SK-N-SH (cell line): ENCODE measurements at regions not wholly inside any gene's neighbourhood (a gene's known extent, or its start where the extent isn't known, plus 50 kb on each side); places are given as distances from the start of the nearest gene placed in this dataset.
A peak's percentile ranks its signal among the peaks of the same experiment; 100 is the strongest.

ENCODE experiments used
- CTCF ChIA-PET: fragments of 300-600, 350-600 bp; formaldehyde crosslinking; extraction: SDS; loops from one replicate; lab custom pipeline; 2021; lab: Yijun Ruan, JAX
- POLR2A ChIA-PET: fragments of 350-600 bp; sonication (Branson Sonifier 250); formaldehyde crosslinking; extraction: SDS; loops from one replicate; lab custom pipeline; 2020; ENCODE audit warnings: antibody characterized with exemption, inconsistent platforms; lab: Yijun Ruan, JAX
- DNase-seq: peaks from one replicate; pipeline ENCODE4 v3.0.0; 2012
- H2AFZ ChIP-seq: fragments of 200-600 bp; sonication (generic); 2 replicates; pipeline ENCODE4 v1.8.1; 2016; ENCODE audit warnings: antibody characterized with exemption, mild to moderate bottlenecking, low read depth
- H3F3A ChIP-seq: fragments of 200-600 bp; sonication (generic); replicated peaks from 2 replicates; pipeline ENCODE3; 2016; ENCODE audit warnings: antibody characterized with exemption, mild to moderate bottlenecking; ENCODE audit not compliant: insufficient read depth
- H3K27ac ChIP-seq, 2 experiments: fragments of 200-500 bp in 1 of 2; fragments of 200-600 bp in 1 of 2; sonication (Bioruptor generic) in 1 of 2; sonication (generic), shearing (Covaris generic) in 1 of 2; 2 replicates each; pipeline versions ENCODE4 v1.5.1 to v1.6.1; 2014 to 2016; ENCODE audit warnings: low read depth in 2 of 2, inconsistent platforms in 1 of 2, low read length in 1 of 2, mild to moderate bottlenecking in 1 of 2, mixed read lengths in 1 of 2
- H3K27me3 ChIP-seq: fragments of 200-600 bp; sonication (generic), shearing (Covaris generic); 2 replicates; pipeline ENCODE4 v1.6.1; 2016; ENCODE audit warnings: mixed run types; ENCODE audit not compliant: insufficient read depth
- H3K36me3 ChIP-seq, 2 experiments: fragments of 200-500 bp in 1 of 2; fragments of 200-600 bp in 1 of 2; sonication (Bioruptor generic) in 1 of 2; sonication (generic) in 1 of 2; replicated peaks in 1 of 2; 2 replicates each; pipeline versions ENCODE3 to v1.5.1; 2014 to 2016; ENCODE audit warnings: low read length in 1 of 2, mild to moderate bottlenecking in 1 of 2; ENCODE audit not compliant: insufficient read depth in 2 of 2, control insufficient read depth in 1 of 2
- H3K4me1 ChIP-seq, 2 experiments: fragments of 200-500 bp in 1 of 2; fragments of 200-600 bp in 1 of 2; sonication (Bioruptor generic) in 1 of 2; sonication (generic), shearing (Covaris generic) in 1 of 2; 2 replicates each; pipeline versions ENCODE4 v1.5.1 to v1.6.1; 2014 to 2016; ENCODE audit warnings: low read depth in 1 of 2, low read length in 1 of 2, mixed run types in 1 of 2; ENCODE audit not compliant: insufficient read depth in 2 of 2, control insufficient read depth in 1 of 2
- H3K4me2 ChIP-seq: fragments of 200-600 bp; sonication (generic), shearing (Covaris generic); 2 replicates; pipeline ENCODE4 v1.6.1; 2017; ENCODE audit warnings: mixed run types
- H3K4me3 ChIP-seq, 2 experiments: fragments of 200-500 bp in 1 of 2; fragments of 200-600 bp in 1 of 2; sonication (Bioruptor generic) in 1 of 2; sonication (generic), shearing (Covaris generic) in 1 of 2; 2 replicates each; pipeline versions ENCODE4 v1.5.1 to v1.8.1; 2014 to 2016; ENCODE audit warnings: low read depth in 2 of 2, inconsistent platforms in 1 of 2, low read length in 1 of 2, mild to moderate bottlenecking in 1 of 2, mixed read lengths in 1 of 2, moderate library complexity in 1 of 2
- H3K79me2 ChIP-seq: fragments of 200-600 bp; sonication (generic); 2 replicates; pipeline ENCODE4 v1.8.1; 2017; ENCODE audit warnings: mild to moderate bottlenecking; ENCODE audit not compliant: insufficient read depth
- H3K9ac ChIP-seq: fragments of 200-600 bp; sonication (generic); 2 replicates; pipeline ENCODE4 v1.6.1; 2017; ENCODE audit warnings: mixed run types
- H3K9me2 ChIP-seq: fragments of 200-600 bp; sonication (generic); 2 replicates; pipeline ENCODE4 v1.6.1; 2017; ENCODE audit warnings: mixed run types
- H3K9me3 ChIP-seq: fragments of 200-600 bp; sonication (generic); 2 replicates; pipeline ENCODE4 v1.6.1; 2017; ENCODE audit warnings: mixed run types, mild to moderate bottlenecking, moderate library complexity
- H4K20me1 ChIP-seq: fragments of 200-600 bp; sonication (generic); 2 replicates; pipeline ENCODE4 v1.6.1; 2017; ENCODE audit warnings: mild to moderate bottlenecking, mixed run types; ENCODE audit not compliant: insufficient read depth
- CHD2 ChIP-seq: fragments of 150-350 bp; IDR thresholded peaks from 2 replicates; pipeline ENCODE4 v1.6.1; 2018; ENCODE audit warnings: low read length; ENCODE audit not compliant: partially characterized antibody
- CTCF ChIP-seq: fragments of 200-600 bp; sonication (generic); IDR thresholded peaks from 2 replicates; pipeline ENCODE4 v1.6.1; 2017; ENCODE audit warnings: antibody characterized with exemption, mild to moderate bottlenecking, moderate library complexity
- EP300 ChIP-seq, 2 experiments: IDR thresholded peaks; 2 replicates each; pipeline versions ENCODE4 v1.4.0 to v1.6.1; 2012; ENCODE audit warnings: borderline replicate concordance in 1 of 2, low read depth in 1 of 2, low read length in 1 of 2
- EZH2phosphoT487 ChIP-seq: fragments of 200-600 bp; sonication (generic); IDR thresholded peaks from 2 replicates; pipeline ENCODE4 v1.6.1; 2017; ENCODE audit warnings: low read depth, mixed run types, mild to moderate bottlenecking, antibody characterized with exemption, moderate library complexity, borderline replicate concordance
- FOSL2 ChIP-seq: IDR thresholded peaks from 2 replicates; pipeline ENCODE4 v1.4.0; 2012; ENCODE audit warnings: low read depth, mild to moderate bottlenecking, moderate library complexity, borderline replicate concordance
- FOXM1 ChIP-seq: IDR thresholded peaks from 2 replicates; pipeline ENCODE4 v1.4.0; 2012; ENCODE audit warnings: low read depth, mild to moderate bottlenecking
- NFIC ChIP-seq: IDR thresholded peaks from 2 replicates; pipeline ENCODE4 v1.4.0; 2012; ENCODE audit warnings: borderline replicate concordance
- RAD21 ChIP-seq: IDR thresholded peaks from 2 replicates; pipeline ENCODE4 v1.6.1; 2012; ENCODE audit warnings: mild to moderate bottlenecking, low read length
- SMC3 ChIP-seq: IDR thresholded peaks from 2 replicates; pipeline ENCODE4 v1.6.1; 2012; ENCODE audit warnings: low read depth, low read length, improper control_type of control experiment
- YY1 ChIP-seq: IDR thresholded peaks from 2 replicates; pipeline ENCODE4 v1.4.0; 2012; ENCODE audit warnings: low read depth, mild to moderate bottlenecking
- WGBS: methylation state at CpG from one replicate; pipeline ENCODE4 v1.1.6; 2017; ENCODE audit warnings: low lambda C conversion rate; 5-methylcytosine and 5-hydroxymethylcytosine counted together
- TF ChIP-seq, protein P1 (sequence below): IDR thresholded peaks from 2 replicates; pipeline ENCODE4; 2012

DNA sequence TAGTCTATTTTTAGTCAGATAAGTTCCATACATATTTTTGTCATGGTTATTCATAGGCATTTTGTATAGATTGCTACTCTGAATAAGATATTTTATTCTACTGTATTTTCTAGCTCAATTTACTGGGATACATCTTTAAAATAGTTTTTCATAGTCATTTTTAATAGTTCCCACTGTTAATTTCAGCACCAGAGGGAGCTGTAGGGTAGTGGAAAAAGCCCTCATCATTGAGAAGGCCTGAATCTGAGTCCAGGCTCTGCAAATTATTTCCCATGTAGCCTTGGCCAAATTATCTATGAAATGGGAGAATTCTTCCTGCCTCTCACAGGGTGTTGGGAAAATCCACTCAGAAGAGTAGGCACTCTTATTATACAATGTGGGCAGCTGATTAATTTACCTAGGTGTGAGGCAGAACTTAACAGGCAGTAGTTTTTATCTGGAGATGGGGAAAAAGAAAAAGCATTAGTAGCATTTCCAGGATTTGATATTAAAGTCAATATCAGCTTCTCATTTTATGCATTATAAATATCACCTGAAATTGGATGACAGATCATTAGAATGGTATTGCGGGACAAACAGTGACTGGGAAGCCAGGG, 102.9 kb upstream of the PAQR3 start:
- no peak overlapping the region for H3K9ac ChIP-seq
- WGBS, result 71% methylated on average over 1 of the region's 1 CpG
- no peak overlapping the region for H2AFZ ChIP-seq
- POLR2A ChIA-PET, result no interaction called here
- peak; percentile 46 for DNase-seq
- no peaks in the 10 kb centered on the region for H3F3A ChIP-seq
- CTCF ChIA-PET, result interaction anchor here (0.6 to 3.5 kb wide), 24 partner anchors 9 to 1190 kb away, joined by 3 to 26 read pairs (median 3); no protein-coding TSS in a partner anchor
- H3K36me3 ChIP-seq, result no peaks in the 10 kb centered on the region
- H4K20me1 ChIP-seq, result no peaks in the 10 kb centered on the region
- H3K9me2 ChIP-seq, result no peaks in the 10 kb centered on the region
- TF ChIP-seq SMC3 (peak; percentile 68), CHD2 (no peak), NFIC (no peak), CTCF (peak; percentile 66), FOXM1 (no peak), EP300 (IDR thresholded peaks at IDR 0.05; ENCODE audit: borderline replicate concordance in 1 of 2, low read depth in 1 of 2, low read length in 1 of 2) (no peak), RAD21 (peak; percentile 90), YY1 (no peak), EZH2phosphoT487 (no peak)
- H3K27ac ChIP-seq, result no peak overlapping the region
- no peaks in the 10 kb centered on the region for H3K79me2 ChIP-seq
- H3K4me3 ChIP-seq, result no peak overlapping the region
- H3K9me3 ChIP-seq, result no peaks in the 10 kb centered on the region
- no peak overlapping the region for H3K4me2 ChIP-seq
- no peaks in the 10 kb centered on the region for H3K27me3 ChIP-seq
- H3K4me1 ChIP-seq, result peaks cover 0 to 8% of the 10 kb centered on the region in 2 experiments; a peak in 2 of 4 replicates

- Histone ChIP-seq H3K4me1 (peaks cover 0 to 7% of the 10 kb centered on the region in 2 experiments; a peak in 1 of 4 replicates), H3K4me3 (no peak overlapping the region), H3K9me2 (no peaks in the 10 kb centered on the region), H3K4me2 (no peak overlapping the region), H3F3A (no peaks in the 10 kb centered on the region), H3K27me3 (no peaks in the 10 kb centered on the region), H3K9me3 (no peaks in the 10 kb centered on the region)
- POLR2A ChIA-PET, result no interaction called here
- DNase-seq, result no peak
- TF ChIP-seq YY1 (no peak), FOSL2 (no peak)
- TF ChIP-seq, protein P1, sequence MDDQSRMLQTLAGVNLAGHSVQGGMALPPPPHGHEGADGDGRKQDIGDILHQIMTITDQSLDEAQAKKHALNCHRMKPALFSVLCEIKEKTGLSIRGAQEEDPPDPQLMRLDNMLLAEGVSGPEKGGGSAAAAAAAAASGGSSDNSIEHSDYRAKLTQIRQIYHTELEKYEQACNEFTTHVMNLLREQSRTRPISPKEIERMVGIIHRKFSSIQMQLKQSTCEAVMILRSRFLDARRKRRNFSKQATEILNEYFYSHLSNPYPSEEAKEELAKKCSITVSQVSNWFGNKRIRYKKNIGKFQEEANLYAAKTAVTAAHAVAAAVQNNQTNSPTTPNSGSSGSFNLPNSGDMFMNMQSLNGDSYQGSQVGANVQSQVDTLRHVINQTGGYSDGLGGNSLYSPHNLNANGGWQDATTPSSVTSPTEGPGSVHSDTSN, result no peak
- TF ChIP-seq, all 33 proteins: peak for 0
- H3K79me2 ChIP-seq, result no peaks in the 10 kb centered on the region
- no peaks in the 10 kb centered on the region for H4K20me1 ChIP-seq
- H3K36me3 ChIP-seq, result no peaks in the 10 kb centered on the region
- WGBS, result 66% methylated on average over 2 of the region's 2 CpGs
- CTCF ChIA-PET, result no interaction called here
- H3K9ac ChIP-seq, result no peak overlapping the region
- no peak overlapping the region for H3K27ac ChIP-seq
- no peak overlapping the region for H2AFZ ChIP-seq
Measured at GRCh38 chr4:79034544-79034943, 95.3 kb upstream of the PAQR3 start.
